ENCODE measurements at regions not wholly inside any gene's neighbourhood (a gene's known extent, or its start where the extent isn't known, plus 50 kb on each side); places are given as distances from the start of the nearest gene placed in this dataset.

DNA sequence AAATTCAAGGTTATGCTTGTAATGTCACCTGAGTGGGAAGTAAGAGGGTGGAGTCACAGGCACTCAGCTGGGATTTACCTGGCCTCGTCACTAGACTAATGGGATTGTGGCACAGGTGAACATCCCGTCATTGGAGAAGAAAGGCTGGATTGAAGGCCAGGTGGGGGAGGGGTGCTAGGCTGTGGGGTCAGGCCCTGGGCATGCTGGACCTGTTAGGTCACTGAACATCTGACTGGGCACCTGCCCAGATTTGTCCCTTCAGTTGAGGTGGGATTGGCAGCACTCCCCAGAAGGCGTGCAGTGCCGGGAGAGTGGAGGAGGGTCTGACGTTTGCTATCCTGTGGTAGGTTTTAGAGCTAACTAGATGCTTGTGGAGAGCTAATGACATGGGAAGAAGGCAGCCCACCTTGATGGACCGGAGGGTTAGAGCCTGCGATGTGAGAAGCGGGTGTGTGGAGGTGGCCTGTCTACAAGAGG is 161.5 kb upstream of the ZNF267 start:
- TF ChIP-seq, protein P1, sequence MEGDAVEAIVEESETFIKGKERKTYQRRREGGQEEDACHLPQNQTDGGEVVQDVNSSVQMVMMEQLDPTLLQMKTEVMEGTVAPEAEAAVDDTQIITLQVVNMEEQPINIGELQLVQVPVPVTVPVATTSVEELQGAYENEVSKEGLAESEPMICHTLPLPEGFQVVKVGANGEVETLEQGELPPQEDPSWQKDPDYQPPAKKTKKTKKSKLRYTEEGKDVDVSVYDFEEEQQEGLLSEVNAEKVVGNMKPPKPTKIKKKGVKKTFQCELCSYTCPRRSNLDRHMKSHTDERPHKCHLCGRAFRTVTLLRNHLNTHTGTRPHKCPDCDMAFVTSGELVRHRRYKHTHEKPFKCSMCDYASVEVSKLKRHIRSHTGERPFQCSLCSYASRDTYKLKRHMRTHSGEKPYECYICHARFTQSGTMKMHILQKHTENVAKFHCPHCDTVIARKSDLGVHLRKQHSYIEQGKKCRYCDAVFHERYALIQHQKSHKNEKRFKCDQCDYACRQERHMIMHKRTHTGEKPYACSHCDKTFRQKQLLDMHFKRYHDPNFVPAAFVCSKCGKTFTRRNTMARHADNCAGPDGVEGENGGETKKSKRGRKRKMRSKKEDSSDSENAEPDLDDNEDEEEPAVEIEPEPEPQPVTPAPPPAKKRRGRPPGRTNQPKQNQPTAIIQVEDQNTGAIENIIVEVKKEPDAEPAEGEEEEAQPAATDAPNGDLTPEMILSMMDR (IDR thresholded peaks at IDR 0.05), result no peak
- no peak for TF ChIP-seq POLR2AphosphoS5 (IDR thresholded peaks at IDR 0.05)
- TF ChIP-seq POLR2A (IDR thresholded peaks at IDR 0.05; ENCODE audit: low read depth), result no peak

All from esophagus muscularis mucosa (tissue), 3 donors.